IMR-90 (cell line): ENCODE measurements at regions not wholly inside any gene's neighbourhood (a gene's known extent, or its start where the extent isn't known, plus 50 kb on each side); places are given as distances from the start of the nearest gene placed in this dataset.

Source experiments
- ATAC-seq: fragments of 200-7000 bp; cut with Tn5 transposase; 2 replicates; pipeline ENCODE4 v1.9.1; 2020; ENCODE audit warnings: low read depth, mild to moderate bottlenecking, moderate library complexity
- BruUV-seq: library from RNA; stranded (reverse); fragments of 400-500 nt; replicated peaks from 2 replicates; lab custom pipeline; 2021; lab: Mats Ljungman, UMichigan
- CTCF ChIA-PET: fragments of 300-600 bp; formaldehyde crosslinking; extraction: SDS; loops from one replicate; lab custom pipeline; 2021; ENCODE audit warnings: antibody characterized with exemption; lab: Yijun Ruan, JAX
- POLR2A ChIA-PET: fragments of 300-600 bp; sonication (Branson Sonifier 250); formaldehyde crosslinking; loops from one replicate; lab custom pipeline; 2022; ENCODE audit warnings: antibody characterized with exemption; ENCODE audit not compliant: unreplicated experiment; lab: Charles Lee
- DNase-seq: peaks from one replicate; pipeline ENCODE4 v3.0.0; 2013
- H2AFZ ChIP-seq: replicated peaks from 2 replicates; pipeline ENCODE3; 2013; ENCODE audit warnings: low read length, mild to moderate bottlenecking; ENCODE audit not compliant: poor library complexity
- H2AK5ac ChIP-seq: 2 replicates; pipeline ENCODE4 v1.6.1; 2013; ENCODE audit warnings: low read depth, low read length, inconsistent platforms
- H2AK9ac ChIP-seq: replicated peaks from 2 replicates; pipeline ENCODE3; 2013; ENCODE audit warnings: mild to moderate bottlenecking, low read depth, low read length, moderate library complexity; ENCODE audit not compliant: poor library complexity
- H2BK120ac ChIP-seq: 2 replicates; pipeline ENCODE4 v1.6.1; 2013; ENCODE audit warnings: low read depth, low read length, inconsistent platforms
- H2BK15ac ChIP-seq: 3 replicates; pipeline ENCODE4 v1.6.1; 2013; ENCODE audit warnings: low read depth, low read length, inconsistent platforms
- H2BK20ac ChIP-seq: 2 replicates; pipeline ENCODE4 v1.6.1; 2013; ENCODE audit warnings: low read depth, mild to moderate bottlenecking, inconsistent platforms, low read length, moderate library complexity
- H2BK5ac ChIP-seq: 2 replicates; pipeline ENCODE4 v1.6.1; 2013; ENCODE audit warnings: mild to moderate bottlenecking, low read depth, low read length, inconsistent platforms; ENCODE audit not compliant: poor library complexity, severe bottlenecking
- H3K14ac ChIP-seq: replicated peaks from 2 replicates; pipeline ENCODE4 v1.6.1; 2013; ENCODE audit warnings: low read depth, low read length, inconsistent platforms
- H3K18ac ChIP-seq: 2 replicates; pipeline ENCODE4 v1.6.1; 2013; ENCODE audit warnings: low read depth, low read length, control low read depth
- H3K23ac ChIP-seq: 2 replicates; pipeline ENCODE4 v1.6.1; 2013; ENCODE audit warnings: low read depth, low read length, inconsistent platforms
- H3K27ac ChIP-seq: 2 replicates; pipeline ENCODE4 v1.5.1; 2013; ENCODE audit warnings: mild to moderate bottlenecking, control low read depth, low read length; ENCODE audit not compliant: insufficient read depth
- H3K27me3 ChIP-seq: 2 replicates; pipeline ENCODE4 v1.6.1; 2013; ENCODE audit warnings: low read length; ENCODE audit not compliant: control insufficient read depth, insufficient read depth
- H3K36me3 ChIP-seq: 2 replicates; pipeline ENCODE4 v1.6.1; 2013; ENCODE audit warnings: low read length, mixed read lengths; ENCODE audit not compliant: control insufficient read depth, insufficient read depth
- H3K4ac ChIP-seq: 2 replicates; pipeline ENCODE4 v1.6.1; 2013; ENCODE audit warnings: low read depth, low read length, inconsistent platforms
- H3K4me1 ChIP-seq: 2 replicates; pipeline ENCODE4 v1.6.1; 2013; ENCODE audit warnings: low read length, mixed read lengths; ENCODE audit not compliant: control insufficient read depth, insufficient read depth
- H3K4me2 ChIP-seq: 2 replicates; pipeline ENCODE4 v1.6.1; 2013; ENCODE audit warnings: low read depth, mild to moderate bottlenecking, control low read depth, low read length, moderate library complexity
- H3K4me3 ChIP-seq: 2 replicates; pipeline ENCODE4 v1.5.1; 2013; ENCODE audit warnings: low read depth, mild to moderate bottlenecking, control low read depth, low read length, moderate library complexity; ENCODE audit not compliant: insufficient read depth
- H3K56ac ChIP-seq: 2 replicates; pipeline ENCODE4 v1.6.1; 2013; ENCODE audit warnings: low read length, inconsistent platforms; ENCODE audit not compliant: insufficient read depth; ENCODE audit errors: extremely low read depth
- H3K79me1 ChIP-seq, 2 experiments: 2 replicates each; pipeline ENCODE4 v1.6.1; 2013; ENCODE audit warnings: low read length in 2 of 2, inconsistent platforms in 1 of 2, low read depth in 1 of 2
- H3K9ac ChIP-seq: 2 replicates; pipeline ENCODE4 v1.6.1; 2013; ENCODE audit warnings: low read depth, low read length, control low read depth
- H3K9me1 ChIP-seq: 2 replicates; pipeline ENCODE4 v1.6.1; 2013; ENCODE audit warnings: low read length, inconsistent platforms; ENCODE audit not compliant: insufficient read depth
- H3K9me3 ChIP-seq: 2 replicates; pipeline ENCODE4 v1.6.1; 2013; ENCODE audit warnings: low read length; ENCODE audit not compliant: control insufficient read depth, insufficient read depth
- H4K20me1 ChIP-seq: 2 replicates; pipeline ENCODE4 v1.6.1; 2013; ENCODE audit warnings: low read length, inconsistent platforms; ENCODE audit not compliant: insufficient read depth
- H4K5ac ChIP-seq: 2 replicates; pipeline ENCODE4 v1.6.1; 2013; ENCODE audit warnings: mild to moderate bottlenecking, low read depth, low read length, control low read depth
- H4K8ac ChIP-seq, 2 experiments: 2 replicates each; pipeline ENCODE4 v1.6.1; 2013; ENCODE audit warnings: low read depth in 2 of 2, low read length in 2 of 2, control low read depth in 1 of 2, inconsistent platforms in 1 of 2
- H4K91ac ChIP-seq: 2 replicates; pipeline ENCODE4 v1.6.1; 2013; ENCODE audit warnings: low read depth, low read length, inconsistent platforms; ENCODE audit not compliant: insufficient read depth
- ELK1 ChIP-seq: fragments of 150-350 bp; IDR thresholded peaks from 2 replicates; pipeline ENCODE4 v1.6.1; 2016; ENCODE audit warnings: low read depth, mild to moderate bottlenecking, low read length, moderate library complexity, borderline replicate concordance
- MAZ ChIP-seq: IDR thresholded peaks from 2 replicates; pipeline ENCODE4 v1.6.1; 2012; ENCODE audit warnings: low read depth, mild to moderate bottlenecking, low read length, improper control_type of control experiment, moderate library complexity, borderline replicate concordance
- RCOR1 ChIP-seq: IDR thresholded peaks from 2 replicates; pipeline ENCODE4 v1.6.1; 2012; ENCODE audit warnings: mild to moderate bottlenecking, low read length, improper control_type of control experiment; ENCODE audit not compliant: insufficient replicate concordance
- WGBS, 2 experiments: methylation state at CpG; one replicate each; pipeline versions ENCODE4 v1.1.5 to v1.1.7; 2013; ENCODE audit warnings: missing lambda C conversion rate in 2 of 2; ENCODE audit not compliant: insufficient read length in 1 of 2; ENCODE audit errors: extremely low coverage in 2 of 2; 5-methylcytosine and 5-hydroxymethylcytosine counted together
- dilution Hi-C: fragments of 300-500 bp; cut with HindIII; formaldehyde crosslinking; loops from one replicate; pipeline ENCODE4 v1.14.3; 2018; ENCODE audit warnings: low sequenced_read_pairs; ENCODE audit not compliant: unreplicated experiment
- in situ Hi-C: fragments of 300-500 bp; cut with MboI; formaldehyde crosslinking; loops from 3 replicates; pipeline ENCODE4 v1.14.3; 2019; ENCODE audit warnings: low sequenced_read_pairs, inconsistent platforms, mixed read lengths
- intact Hi-C: fragments of 100-400 bp; cut with micrococcal nuclease; formaldehyde crosslinking; loops from 2 replicates; pipeline ENCODE4 v1.10.0; 2022

GRCh38 chrX:36626898-36627297, 381.3 kb upstream of the FAM47C start:
- Histone ChIP-seq H2BK120ac (no peak overlapping the region), H2BK20ac (no peak overlapping the region), H4K8ac (no peak overlapping the region), H2AFZ (no peak overlapping the region), H3K36me3 (no peaks in the 10 kb centered on the region), H3K4me2 (no peak overlapping the region), H4K91ac (no peak overlapping the region), H2AK9ac (no peak overlapping the region), H3K4me3 (no peak overlapping the region), H3K4ac (no peak overlapping the region), H3K9me3 (no peaks in the 10 kb centered on the region), H3K18ac (no peak overlapping the region), H3K9ac (no peak overlapping the region), H4K5ac (no peak overlapping the region), H3K23ac (no peak overlapping the region), H3K27ac (no peak overlapping the region), H3K56ac (no peak overlapping the region), H2BK15ac (no peak overlapping the region), H3K27me3 (no peaks in the 10 kb centered on the region), H3K4me1 (no peaks in the 10 kb centered on the region), H2AK5ac (no peak overlapping the region), H3K79me1 (no peaks in the 10 kb centered on the region), H3K9me1 (no peaks in the 10 kb centered on the region), H2BK5ac (no peak overlapping the region), H3K14ac (no peak overlapping the region), H4K20me1 (no peaks in the 10 kb centered on the region)
- intact Hi-C loops: no loop called here
- no TSS peak for BruUV-seq
- in situ Hi-C loops: no loop called here
- POLR2A ChIA-PET: no interaction called here
- ATAC-seq (no peak), DNase-seq (no peak)
- dilution Hi-C loops: no loop called here
- CTCF ChIA-PET: no interaction called here
- TF ChIP-seq MAZ (no peak), ELK1 (no peak), RCOR1 (no peak)
- no CpG with 5 or more reads among the region's 2 CpGs for WGBS, 2 experiments
